ENCODE measurements at regions not wholly inside any gene's neighbourhood (a gene's known extent, or its start where the extent isn't known, plus 50 kb on each side); places are given as distances from the start of the nearest gene placed in this dataset.
A peak's percentile ranks its signal among the peaks of the same experiment; 100 is the strongest.

DNA sequence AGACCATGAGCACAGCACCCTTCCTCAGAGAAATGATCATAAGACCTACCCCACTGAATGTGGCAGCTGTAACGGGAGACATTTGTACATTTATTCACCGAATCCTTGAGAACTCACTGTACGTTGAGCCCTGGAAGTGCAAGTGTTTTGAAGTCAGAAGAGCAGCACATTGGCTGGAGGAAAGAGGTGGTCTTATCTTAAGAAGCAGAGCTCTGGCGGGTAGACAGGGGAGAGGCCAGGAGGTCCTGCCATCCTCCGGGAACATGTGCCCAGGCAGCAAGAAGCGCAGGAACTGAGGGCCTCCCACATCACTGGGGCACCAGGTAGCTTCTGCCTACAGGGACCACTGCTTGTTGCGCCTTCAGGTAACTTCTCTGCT lies 169.2 kb upstream of the IRF2BP2 start:
- intact Hi-C loops (cut with micrococcal nuclease; ENCODE audit: unreplicated experiment): no loop called here
- ChIA-PET CTCF (ENCODE audit: low intra/inter-chr PET ratio, low total read pairs) (no interaction called here), POLR2A (no interaction called here)
- Histone ChIP-seq H3K9ac (ENCODE audit: insufficient read depth, low read depth, low read length) (no peak overlapping the region), H3K27me3 (ENCODE audit: control insufficient read depth in 1 of 2, insufficient read depth in 2 of 2, low read length in 2 of 2) (peaks cover 0 to 28% of the 10 kb centered on the region in 2 experiments; a peak in 3 of 5 replicates), H3K79me2 (ENCODE audit: insufficient read depth, low read length) (no peaks in the 10 kb centered on the region), H3K4me3 (replicated peaks in 1 of 3; ENCODE audit: insufficient read depth in 1 of 3, low read depth in 2 of 3, low read length in 3 of 3) (no peak overlapping the region), H3K27ac (ENCODE audit: extremely low read length, insufficient read depth, low read length) (no peak overlapping the region), H4K20me1 (ENCODE audit: insufficient read depth, low read length) (no peaks in the 10 kb centered on the region), H2AFZ (ENCODE audit: low read length) (no peak overlapping the region), H3K4me1 (ENCODE audit: insufficient read depth, low read length) (peaks cover 29% of the 10 kb centered on the region), H3K4me2 (ENCODE audit: low read depth, low read length) (no peak overlapping the region), H3K9me3 (ENCODE audit: low read length) (no peaks in the 10 kb centered on the region), H3K36me3 (replicated peaks in 1 of 2; ENCODE audit: control insufficient read depth in 1 of 2, insufficient read depth in 2 of 2, low read length in 2 of 2) (no peaks in the 10 kb centered on the region)
- in situ Hi-C loops (cut with HindIII; ENCODE audit: extremely low pct_ligation_motif_present, low pct_unique_long_range_greater_than_20kb): no loop called here
- no peak; the same call in 2 of the 3 replicates for ATAC-seq
- no peak for FAIRE-seq
- DNase-seq (ENCODE audit: low spot score): no peak
- TF ChIP-seq, protein P1, sequence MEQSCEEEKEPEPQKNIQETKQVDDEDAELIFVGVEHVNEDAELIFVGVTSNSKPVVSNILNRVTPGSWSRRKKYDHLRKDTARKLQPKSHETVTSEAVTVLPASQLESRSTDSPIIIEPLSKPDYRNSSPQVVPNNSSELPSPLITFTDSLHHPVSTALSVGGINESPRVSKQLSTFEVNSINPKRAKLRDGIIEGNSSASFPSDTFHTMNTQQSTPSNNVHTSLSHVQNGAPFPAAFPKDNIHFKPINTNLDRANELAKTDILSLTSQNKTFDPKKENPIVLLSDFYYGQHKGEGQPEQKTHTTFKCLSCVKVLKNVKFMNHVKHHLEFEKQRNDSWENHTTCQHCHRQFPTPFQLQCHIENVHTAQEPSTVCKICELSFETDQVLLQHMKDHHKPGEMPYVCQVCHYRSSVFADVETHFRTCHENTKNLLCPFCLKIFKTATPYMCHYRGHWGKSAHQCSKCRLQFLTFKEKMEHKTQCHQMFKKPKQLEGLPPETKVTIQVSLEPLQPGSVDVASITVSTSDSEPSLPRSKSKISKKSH (CRISPR knock-in tag; IDR thresholded peaks at IDR 0.05; ENCODE audit: borderline replicate concordance): 0 out of 2 replicates have a peak, but pooled peaks have one; percentile 43
- TF ChIP-seq HES4 (CRISPR knock-in tag; IDR thresholded peaks at IDR 0.05; ENCODE audit: borderline replicate concordance) (0 out of 2 replicates have a peak, but pooled peaks have one; percentile 49), CREM (IDR thresholded peaks at IDR 0.05) (no peak), CREM (CRISPR knock-in tag; IDR thresholded peaks at IDR 0.05) (peak; percentile 24; the same call in 1 of the 2 replicates), ZNF44 (CRISPR knock-in tag; IDR thresholded peaks at IDR 0.05) (no peak), BCL6 (CRISPR knock-in tag; IDR thresholded peaks at IDR 0.05) (no peak)
- TF ChIP-seq, protein P2, sequence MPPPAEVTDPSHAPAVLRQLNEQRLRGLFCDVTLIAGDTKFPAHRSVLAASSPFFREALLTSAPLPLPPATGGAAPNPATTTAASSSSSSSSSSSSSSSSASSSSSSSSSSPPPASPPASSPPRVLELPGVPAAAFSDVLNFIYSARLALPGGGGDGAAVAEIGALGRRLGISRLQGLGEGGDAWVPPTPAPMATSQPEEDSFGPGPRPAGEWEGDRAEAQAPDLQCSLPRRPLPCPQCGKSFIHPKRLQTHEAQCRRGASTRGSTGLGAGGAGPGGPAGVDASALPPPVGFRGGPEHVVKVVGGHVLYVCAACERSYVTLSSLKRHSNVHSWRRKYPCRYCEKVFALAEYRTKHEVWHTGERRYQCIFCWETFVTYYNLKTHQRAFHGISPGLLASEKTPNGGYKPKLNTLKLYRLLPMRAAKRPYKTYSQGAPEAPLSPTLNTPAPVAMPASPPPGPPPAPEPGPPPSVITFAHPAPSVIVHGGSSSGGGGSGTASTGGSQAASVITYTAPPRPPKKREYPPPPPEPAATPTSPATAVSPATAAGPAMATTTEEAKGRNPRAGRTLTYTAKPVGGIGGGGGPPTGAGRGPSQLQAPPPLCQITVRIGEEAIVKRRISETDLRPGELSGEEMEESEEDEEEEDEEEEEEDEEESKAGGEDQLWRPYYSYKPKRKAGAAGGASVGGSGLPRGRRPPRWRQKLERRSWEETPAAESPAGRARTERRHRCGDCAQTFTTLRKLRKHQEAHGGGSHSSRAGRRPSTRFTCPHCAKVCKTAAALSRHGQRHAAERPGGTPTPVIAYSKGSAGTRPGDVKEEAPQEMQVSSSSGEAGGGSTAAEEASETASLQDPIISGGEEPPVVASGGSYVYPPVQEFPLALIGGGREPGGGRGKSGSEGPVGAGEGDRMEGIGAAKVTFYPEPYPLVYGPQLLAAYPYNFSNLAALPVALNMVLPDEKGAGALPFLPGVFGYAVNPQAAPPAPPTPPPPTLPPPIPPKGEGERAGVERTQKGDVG (CRISPR knock-in tag; IDR thresholded peaks at IDR 0.05; ENCODE audit: borderline replicate concordance): 0 out of 2 replicates have a peak, but pooled peaks have one; percentile 52
- WGBS (ENCODE audit: low lambda C conversion rate): 70% methylated on average over 7 of the region's 7 CpGs
- BruUV-seq (replicated peaks): no TSS peak
